ENCODE measurements at regions not wholly inside any gene's neighbourhood (a gene's known extent, or its start where the extent isn't known, plus 50 kb on each side); places are given as distances from the start of the nearest gene placed in this dataset.

DNA sequence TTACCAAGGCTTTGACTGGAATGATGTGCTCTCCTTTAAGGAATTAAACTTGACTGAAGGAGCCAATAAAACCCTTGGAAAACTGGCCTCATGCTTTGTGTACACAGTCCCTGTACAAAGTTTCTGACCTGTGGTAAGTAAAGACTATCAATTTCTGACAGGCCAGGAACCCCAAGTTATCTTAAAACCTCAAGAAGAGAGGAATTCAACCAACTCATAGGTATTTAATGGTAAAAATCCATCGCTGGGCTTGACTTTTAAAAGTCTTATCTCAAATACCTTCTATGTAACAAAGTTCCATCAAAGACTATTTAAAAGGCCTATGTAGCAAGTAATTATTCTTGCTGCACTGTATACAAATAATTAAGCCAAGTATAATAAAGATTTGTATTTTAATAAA lies 103.7 kb upstream of the TENT5D start:
- DNase-seq (ENCODE audit: low spot score): no peak
- in situ Hi-C loops (cut with MboI; ENCODE audit: low sequenced_read_pairs, unreplicated experiment): no loop called here
- TF ChIP-seq, protein P1, sequence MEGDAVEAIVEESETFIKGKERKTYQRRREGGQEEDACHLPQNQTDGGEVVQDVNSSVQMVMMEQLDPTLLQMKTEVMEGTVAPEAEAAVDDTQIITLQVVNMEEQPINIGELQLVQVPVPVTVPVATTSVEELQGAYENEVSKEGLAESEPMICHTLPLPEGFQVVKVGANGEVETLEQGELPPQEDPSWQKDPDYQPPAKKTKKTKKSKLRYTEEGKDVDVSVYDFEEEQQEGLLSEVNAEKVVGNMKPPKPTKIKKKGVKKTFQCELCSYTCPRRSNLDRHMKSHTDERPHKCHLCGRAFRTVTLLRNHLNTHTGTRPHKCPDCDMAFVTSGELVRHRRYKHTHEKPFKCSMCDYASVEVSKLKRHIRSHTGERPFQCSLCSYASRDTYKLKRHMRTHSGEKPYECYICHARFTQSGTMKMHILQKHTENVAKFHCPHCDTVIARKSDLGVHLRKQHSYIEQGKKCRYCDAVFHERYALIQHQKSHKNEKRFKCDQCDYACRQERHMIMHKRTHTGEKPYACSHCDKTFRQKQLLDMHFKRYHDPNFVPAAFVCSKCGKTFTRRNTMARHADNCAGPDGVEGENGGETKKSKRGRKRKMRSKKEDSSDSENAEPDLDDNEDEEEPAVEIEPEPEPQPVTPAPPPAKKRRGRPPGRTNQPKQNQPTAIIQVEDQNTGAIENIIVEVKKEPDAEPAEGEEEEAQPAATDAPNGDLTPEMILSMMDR (IDR thresholded peaks at IDR 0.05; ENCODE audit: borderline replicate concordance, control extremely low read depth, extremely low read depth, insufficient read depth, missing control alignments): no peak

DNA sequence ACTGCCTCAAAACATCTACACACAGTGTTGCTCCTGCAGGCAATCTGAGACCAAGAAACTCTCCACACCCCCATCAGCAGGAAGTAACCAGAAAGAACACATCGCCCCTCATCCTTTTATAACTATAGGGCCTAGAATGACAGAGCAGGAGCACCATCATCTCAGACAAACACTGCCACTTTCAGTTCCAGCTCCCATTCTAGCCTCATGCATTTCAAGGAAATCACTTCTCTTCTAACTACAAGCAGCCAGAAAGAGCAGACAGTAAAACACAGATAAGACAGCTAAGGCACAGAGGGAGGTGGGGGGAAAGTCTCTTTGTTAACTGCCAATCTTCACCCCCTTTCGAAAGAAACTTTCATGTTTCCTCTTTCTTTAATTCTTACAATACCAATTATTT lies 102.6 kb upstream of the TENT5D start:
- TF ChIP-seq, protein P1 (IDR thresholded peaks at IDR 0.05; ENCODE audit: borderline replicate concordance, control extremely low read depth, extremely low read depth, insufficient read depth, missing control alignments): no peak
- DNase-seq (ENCODE audit: low spot score): no peak
- in situ Hi-C loops (cut with MboI; ENCODE audit: low sequenced_read_pairs, unreplicated experiment): no loop called here

DNA sequence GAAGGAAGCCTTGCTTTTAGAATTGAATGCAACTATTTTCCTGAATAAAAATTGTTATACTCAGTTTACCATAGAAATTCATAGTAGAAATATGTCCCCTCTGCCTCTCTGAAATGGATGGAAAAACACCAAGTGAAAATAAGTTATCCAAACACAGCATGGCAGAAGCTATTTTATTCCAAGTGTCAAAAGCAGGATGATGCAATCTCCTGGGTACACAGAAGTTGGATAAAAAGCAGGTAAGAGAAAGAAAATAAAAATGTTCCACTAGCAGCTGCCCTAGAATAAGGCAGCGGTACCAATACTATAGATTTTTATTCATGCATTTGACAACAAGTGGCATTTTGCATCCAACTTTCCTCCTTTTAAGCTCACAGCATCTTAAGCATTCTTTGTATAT lies 89.0 kb upstream of the TENT5D start:
- no peak for DNase-seq (ENCODE audit: low spot score)
- TF ChIP-seq, protein P1 (IDR thresholded peaks at IDR 0.05; ENCODE audit: borderline replicate concordance, control extremely low read depth, extremely low read depth, insufficient read depth, missing control alignments): no peak
- in situ Hi-C loops (cut with MboI; ENCODE audit: low sequenced_read_pairs, unreplicated experiment): no loop called here

DNA sequence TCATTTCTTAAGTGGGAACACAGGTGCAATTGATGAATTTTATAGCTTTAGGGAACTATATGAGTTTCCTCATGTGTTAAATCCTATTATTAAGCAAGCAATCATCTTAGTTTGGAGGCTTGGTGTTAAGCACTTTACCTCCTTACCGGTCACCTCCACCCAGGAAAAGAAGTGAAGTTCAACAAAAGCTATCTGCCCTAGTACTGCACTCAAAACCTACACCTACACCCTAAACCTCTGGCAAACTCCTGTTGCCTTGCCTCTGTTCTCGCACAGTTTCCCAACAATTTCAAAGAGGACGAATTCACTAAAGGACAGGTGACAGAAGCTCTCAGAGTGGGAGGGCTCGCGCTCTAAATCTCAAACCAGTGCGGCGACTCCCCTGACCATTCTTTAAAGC lies 85.7 kb upstream of the TENT5D start:
- TF ChIP-seq, protein P1 (IDR thresholded peaks at IDR 0.05; ENCODE audit: borderline replicate concordance, control extremely low read depth, extremely low read depth, insufficient read depth, missing control alignments): no peak
- in situ Hi-C loops (cut with MboI; ENCODE audit: low sequenced_read_pairs, unreplicated experiment): no loop called here
- DNase-seq (ENCODE audit: low spot score): no peak

DNA sequence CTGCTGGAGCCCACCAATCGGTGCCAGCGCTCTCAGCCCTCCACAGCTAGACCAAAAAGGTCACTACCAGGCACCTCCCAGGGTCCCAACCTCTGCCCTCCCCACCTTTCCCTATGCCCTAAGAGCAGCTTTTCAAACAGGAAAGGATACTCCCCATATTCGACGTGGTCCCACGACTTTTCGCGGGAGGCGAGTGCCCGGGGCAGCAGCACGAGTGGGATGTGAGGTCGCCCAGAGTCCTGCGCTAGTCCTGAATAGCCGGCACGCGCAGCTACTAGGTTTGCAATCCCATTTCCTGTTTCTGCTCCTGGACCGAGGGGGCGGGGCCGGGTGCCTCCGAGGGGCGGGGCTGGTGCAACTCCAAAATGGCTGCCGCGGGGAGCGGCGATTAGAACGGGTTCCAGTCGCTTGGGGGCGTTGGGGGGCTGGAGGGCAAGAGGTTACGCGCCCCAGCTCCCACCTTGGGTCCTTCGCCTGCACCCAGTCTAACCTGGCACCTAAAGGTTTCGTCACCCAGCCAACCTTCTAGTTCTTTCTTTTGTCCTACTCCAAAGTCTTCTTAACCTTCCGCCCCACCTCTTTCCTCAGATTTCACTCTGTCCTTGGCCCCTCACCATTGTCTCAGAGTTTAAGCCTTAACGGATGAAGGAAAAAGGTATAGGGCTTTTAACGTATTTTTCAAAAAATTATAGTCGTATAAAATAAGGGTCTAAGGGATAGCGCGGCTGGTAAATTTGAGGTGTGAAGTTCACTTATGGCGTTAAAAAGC lies 85.0 kb upstream of the TENT5D start:
- TF ChIP-seq, protein P1 (IDR thresholded peaks at IDR 0.05; ENCODE audit: borderline replicate concordance, control extremely low read depth, extremely low read depth, insufficient read depth, missing control alignments): no peak
- DNase-seq (ENCODE audit: low spot score): no peak
- in situ Hi-C loops (cut with MboI; ENCODE audit: low sequenced_read_pairs, unreplicated experiment): no loop called here

DNA sequence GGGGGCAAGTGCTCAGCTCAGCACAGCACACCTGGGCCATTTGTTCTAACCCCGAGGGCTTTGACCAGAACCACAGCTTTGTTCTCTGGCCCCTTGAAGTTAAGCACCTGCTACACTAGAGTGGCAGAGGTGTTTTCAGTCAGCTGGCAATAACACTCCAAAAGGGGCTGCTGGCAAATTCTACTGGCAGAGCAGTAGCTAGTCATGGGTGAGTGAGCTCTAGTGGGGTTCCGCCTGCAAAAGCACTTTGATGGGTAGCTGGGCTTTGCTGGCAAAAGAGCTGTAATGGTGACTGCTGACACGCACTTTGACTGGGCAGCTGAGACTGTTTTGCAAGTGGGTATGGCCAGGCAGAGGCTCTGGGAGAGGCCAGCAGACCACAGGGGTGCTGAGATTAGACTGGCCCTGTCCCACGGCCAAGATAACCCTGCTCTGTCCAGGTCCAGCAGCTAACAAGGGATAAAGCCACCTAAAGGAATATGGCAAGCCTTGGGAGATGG lies 65.2 kb upstream of the TENT5D start:
- no peak for DNase-seq (ENCODE audit: low spot score)
- in situ Hi-C loops (cut with MboI; ENCODE audit: low sequenced_read_pairs, unreplicated experiment): no loop called here
- TF ChIP-seq, protein P1 (IDR thresholded peaks at IDR 0.05; ENCODE audit: borderline replicate concordance, control extremely low read depth, extremely low read depth, insufficient read depth, missing control alignments): no peak
